ENCODE measurements at regions not wholly inside any gene's neighbourhood (a gene's known extent, or its start where the extent isn't known, plus 50 kb on each side); places are given as distances from the start of the nearest gene placed in this dataset.

- Histone ChIP-seq H3K4me3 (no peak overlapping the region), H3K4me2 (no peak overlapping the region), H3K9me3 (no peaks in the 10 kb centered on the region), H3K4me1 (no peaks in the 10 kb centered on the region), H3K27ac (no peak overlapping the region)
- no peak for ATAC-seq
- ChIA-PET POLR2A (no interaction called here), CTCF (no interaction called here)
- no peak for FAIRE-seq
- TF ChIP-seq SREBF2 (IDR thresholded peaks at IDR 0.05) (no peak), RAD21 (conservative IDR thresholded peaks at IDR 0.05 in 1 of 2, IDR thresholded peaks at IDR 0.05 in 1 of 2) (no peak), KDM1A (IDR thresholded peaks at IDR 0.05; ENCODE audit: low read depth) (no peak), EHMT2 (IDR thresholded peaks at IDR 0.05; ENCODE audit: low read depth) (no peak), ATOH8 (CRISPR knock-in tag; IDR thresholded peaks at IDR 0.05; ENCODE audit: low read depth) (no peak), RNF2 (IDR thresholded peaks at IDR 0.05; ENCODE audit: borderline replicate concordance, low read depth) (no peak), ESRRA (IDR thresholded peaks at IDR 0.05; ENCODE audit: borderline replicate concordance, low read length) (no peak), GATA3 (IDR thresholded peaks at IDR 0.05; ENCODE audit: borderline replicate concordance) (no peak)
- 3% methylated on average over 2 of the region's 2 CpGs for WGBS (ENCODE audit: missing lambda C conversion rate)
- no peak for DNase-seq (ENCODE audit: low read depth in 1 of 2, low spot score in 1 of 2)
These were observed 500.3 kb upstream of the GRIA1 start for GRCh38 chr5:152990217-152990616.

GRCh38 chr5:152990649-152991048 lies 499.8 kb upstream of the GRIA1 start:
- ChIA-PET CTCF (no interaction called here), POLR2A (no interaction called here)
- 0% methylated on average over 2 of the region's 2 CpGs for WGBS (ENCODE audit: missing lambda C conversion rate)
- FAIRE-seq (no peak), ATAC-seq (no peak), DNase-seq (ENCODE audit: low read depth in 1 of 2, low spot score in 1 of 2) (no peak)
- no peak overlapping the region for H3K4me3 ChIP-seq
- H3K4me2 ChIP-seq, result no peak overlapping the region
- no peaks in the 10 kb centered on the region for H3K9me3 ChIP-seq
- TF ChIP-seq CHD2 (IDR thresholded peaks at IDR 0.05; ENCODE audit: low read length, partially characterized antibody) (no peak), HDAC2 (IDR thresholded peaks at IDR 0.05) (no peak), SREBF2 (IDR thresholded peaks at IDR 0.05) (no peak), MYC (IDR thresholded peaks at IDR 0.05; ENCODE audit: borderline replicate concordance, low read length) (no peak), RFX5 (IDR thresholded peaks at IDR 0.05) (no peak), HOXB5 (CRISPR knock-in tag; IDR thresholded peaks at IDR 0.05) (no peak)
- no peaks in the 10 kb centered on the region for H3K4me1 ChIP-seq
- no peak overlapping the region for H3K27ac ChIP-seq

- TF ChIP-seq ZFP36 (IDR thresholded peaks at IDR 0.05; ENCODE audit: borderline replicate concordance, partially characterized antibody), result no peak
- no peak for TF ChIP-seq JUN (IDR thresholded peaks at IDR 0.05)
- TF ChIP-seq ZC3H11A (IDR thresholded peaks at IDR 0.05), result no peak
- TF ChIP-seq CBX8 (IDR thresholded peaks at IDR 0.05), result no peak
- no peak for TF ChIP-seq RCOR1 (IDR thresholded peaks at IDR 0.05; ENCODE audit: low read depth, low read length)
- TF ChIP-seq ELK1 (IDR thresholded peaks at IDR 0.05; ENCODE audit: low read depth, low read length), result no peak
- no peak for TF ChIP-seq RARB (CRISPR knock-in tag; IDR thresholded peaks at IDR 0.05)
- TF ChIP-seq FOSL2 (IDR thresholded peaks at IDR 0.05), result no peak
- TF ChIP-seq FOSL2 (CRISPR knock-in tag; IDR thresholded peaks at IDR 0.05), result no peak
- TF ChIP-seq MAFK (IDR thresholded peaks at IDR 0.05; ENCODE audit: partially characterized antibody), result no peak
- TF ChIP-seq ZNF302 (CRISPR knock-in tag; IDR thresholded peaks at IDR 0.05), result no peak
- no peak for TF ChIP-seq PBX3 (IDR thresholded peaks at IDR 0.05)
- no peak for TF ChIP-seq ESRRA (IDR thresholded peaks at IDR 0.05; ENCODE audit: borderline replicate concordance, low read length)
- no peak for TF ChIP-seq MAZ (IDR thresholded peaks at IDR 0.05; ENCODE audit: borderline replicate concordance, low read depth, low read length)
- Histone ChIP-seq H3K4me3 (no peak overlapping the region), H3K27ac (no peak overlapping the region), H3K9me3 (no peaks in the 10 kb centered on the region), H3K4me2 (no peak overlapping the region), H3K4me1 (no peaks in the 10 kb centered on the region)
- FAIRE-seq, result no peak
- ChIA-PET CTCF (no interaction called here), POLR2A (no interaction called here)
- no peak for ATAC-seq
- WGBS (ENCODE audit: missing lambda C conversion rate), result 2% methylated on average over 5 of the region's 5 CpGs
- no peak for DNase-seq (ENCODE audit: low read depth in 1 of 2, low spot score in 1 of 2)
These were observed 496.3 kb upstream of the GRIA1 start for GRCh38 chr5:152994033-152994680.
